ENCODE measurements at regions not wholly inside any gene's neighbourhood (a gene's known extent, or its start where the extent isn't known, plus 50 kb on each side); places are given as distances from the start of the nearest gene placed in this dataset.
"Not testable (repeated sequence)": the region's sequence is repeated elsewhere in the genome, so short reads cannot be mapped to it uniquely, and the experiment has no call there.

- DNase-seq (ENCODE audit: extremely low spot score): no peak
- ChIA-PET CTCF (no interaction called here), POLR2A (no interaction called here)
- no peak for TF ChIP-seq LEF1 (IDR thresholded peaks at IDR 0.05; ENCODE audit: borderline replicate concordance)
- TF ChIP-seq FOXM1 (IDR thresholded peaks at IDR 0.05; ENCODE audit: borderline replicate concordance): no peak
- TF ChIP-seq CTBP1 (IDR thresholded peaks at IDR 0.05; ENCODE audit: borderline replicate concordance): no peak
- TF ChIP-seq PKNOX1 (IDR thresholded peaks at IDR 0.05): no peak
- no peak for TF ChIP-seq TARDBP (IDR thresholded peaks at IDR 0.05)
These were observed 128.3 kb downstream of the BOD1 start for GRCh38 chr5:173488144-173488543.

GRCh38 chr5:173487300-173487699, 129.2 kb downstream of the BOD1 start:
- POLR2A ChIA-PET: no interaction called here
- CTCF ChIA-PET: no interaction called here
- TF ChIP-seq ZNF384 (IDR thresholded peaks at IDR 0.05) (no peak), LEF1 (IDR thresholded peaks at IDR 0.05; ENCODE audit: borderline replicate concordance) (no peak), ARNT (IDR thresholded peaks at IDR 0.05) (no peak), FOXM1 (IDR thresholded peaks at IDR 0.05; ENCODE audit: borderline replicate concordance) (no peak), TARDBP (IDR thresholded peaks at IDR 0.05) (no peak), L3MBTL2 (conservative IDR thresholded peaks at IDR 0.05) (no peak), FOXA1 (IDR thresholded peaks at IDR 0.05) (no peak), BHLHE40 (IDR thresholded peaks at IDR 0.05; ENCODE audit: borderline replicate concordance) (no peak)
- no peak for DNase-seq (ENCODE audit: extremely low spot score)

GRCh38 chr5:173486355-173487225, 129.9 kb downstream of the BOD1 start:
- DNase-seq (ENCODE audit: extremely low spot score): no peak
- TF ChIP-seq FOXM1 (IDR thresholded peaks at IDR 0.05; ENCODE audit: borderline replicate concordance): no peak
- TF ChIP-seq NFRKB (IDR thresholded peaks at IDR 0.05): no peak
- TF ChIP-seq TARDBP (IDR thresholded peaks at IDR 0.05): no peak
- no peak for TF ChIP-seq L3MBTL2 (conservative IDR thresholded peaks at IDR 0.05)
- no peak for TF ChIP-seq CTBP1 (IDR thresholded peaks at IDR 0.05; ENCODE audit: borderline replicate concordance)
- CTCF ChIA-PET: no interaction called here
- POLR2A ChIA-PET: no interaction called here

GRCh38 chr5:173484569-173484968, 131.9 kb downstream of the BOD1 start:
- ChIA-PET POLR2A (no interaction called here), CTCF (no interaction called here)
- TF ChIP-seq SP1 (IDR thresholded peaks at IDR 0.05): no peak
- no peak for TF ChIP-seq ELF4 (IDR thresholded peaks at IDR 0.05)
- TF ChIP-seq SUZ12 (IDR thresholded peaks at IDR 0.05): no peak
- no peak for TF ChIP-seq BHLHE40 (IDR thresholded peaks at IDR 0.05; ENCODE audit: borderline replicate concordance)
- no peak for TF ChIP-seq NFRKB (IDR thresholded peaks at IDR 0.05)
- no peak for TF ChIP-seq HDGF (IDR thresholded peaks at IDR 0.05; ENCODE audit: borderline replicate concordance)
- TF ChIP-seq TARDBP (IDR thresholded peaks at IDR 0.05): no peak
- TF ChIP-seq LEF1 (IDR thresholded peaks at IDR 0.05; ENCODE audit: borderline replicate concordance): no peak
- TF ChIP-seq FOXA1 (IDR thresholded peaks at IDR 0.05): no peak
- no peak for TF ChIP-seq FOXM1 (IDR thresholded peaks at IDR 0.05; ENCODE audit: borderline replicate concordance)
- TF ChIP-seq L3MBTL2 (conservative IDR thresholded peaks at IDR 0.05): no peak
- TF ChIP-seq CTBP1 (IDR thresholded peaks at IDR 0.05; ENCODE audit: borderline replicate concordance): no peak
- no peak for TF ChIP-seq FOXK2 (IDR thresholded peaks at IDR 0.05)
- TF ChIP-seq PKNOX1 (IDR thresholded peaks at IDR 0.05): no peak
- no peak for TF ChIP-seq ARNT (IDR thresholded peaks at IDR 0.05)
- no peak for TF ChIP-seq ZNF384 (IDR thresholded peaks at IDR 0.05)
- no peak for DNase-seq (ENCODE audit: extremely low spot score)

- DNase-seq (ENCODE audit: extremely low spot score); CTCF ChIA-PET; POLR2A ChIA-PET: not testable (repeated sequence)
These were observed 132.9 kb downstream of the BOD1 start for GRCh38 chr5:173483599-173483998.

- ChIA-PET CTCF (no interaction called here), POLR2A (no interaction called here)
- no peak for DNase-seq (ENCODE audit: extremely low spot score)
- TF ChIP-seq TARDBP (IDR thresholded peaks at IDR 0.05): no peak
- no peak for TF ChIP-seq PKNOX1 (IDR thresholded peaks at IDR 0.05)
- no peak for TF ChIP-seq ELF4 (IDR thresholded peaks at IDR 0.05)
- TF ChIP-seq HDGF (IDR thresholded peaks at IDR 0.05; ENCODE audit: borderline replicate concordance): no peak
- no peak for TF ChIP-seq SUZ12 (IDR thresholded peaks at IDR 0.05)
- no peak for TF ChIP-seq NFRKB (IDR thresholded peaks at IDR 0.05)
- TF ChIP-seq L3MBTL2 (conservative IDR thresholded peaks at IDR 0.05): no peak
- no peak for TF ChIP-seq SP1 (IDR thresholded peaks at IDR 0.05)
- no peak for TF ChIP-seq CTBP1 (IDR thresholded peaks at IDR 0.05; ENCODE audit: borderline replicate concordance)
- TF ChIP-seq FOXM1 (IDR thresholded peaks at IDR 0.05; ENCODE audit: borderline replicate concordance): no peak
- no peak for TF ChIP-seq FOXA1 (IDR thresholded peaks at IDR 0.05)
- no peak for TF ChIP-seq BHLHE40 (IDR thresholded peaks at IDR 0.05; ENCODE audit: borderline replicate concordance)
- no peak for TF ChIP-seq ARNT (IDR thresholded peaks at IDR 0.05)
- TF ChIP-seq FOXK2 (IDR thresholded peaks at IDR 0.05): no peak
- TF ChIP-seq LEF1 (IDR thresholded peaks at IDR 0.05; ENCODE audit: borderline replicate concordance): no peak
These were observed 133.3 kb downstream of the BOD1 start for GRCh38 chr5:173483160-173483559.

GRCh38 chr5:173481821-173482220, 134.6 kb downstream of the BOD1 start:
- CTCF ChIA-PET: no interaction called here
- DNase-seq (ENCODE audit: extremely low spot score): no peak
- no peak for TF ChIP-seq ZNF384 (IDR thresholded peaks at IDR 0.05)
- no peak for TF ChIP-seq CTBP1 (IDR thresholded peaks at IDR 0.05; ENCODE audit: borderline replicate concordance)
- no peak for TF ChIP-seq FOXA1 (IDR thresholded peaks at IDR 0.05)
- no peak for TF ChIP-seq FOXM1 (IDR thresholded peaks at IDR 0.05; ENCODE audit: borderline replicate concordance)
- no peak for TF ChIP-seq HDGF (IDR thresholded peaks at IDR 0.05; ENCODE audit: borderline replicate concordance)
- no peak for TF ChIP-seq L3MBTL2 (conservative IDR thresholded peaks at IDR 0.05)
- no peak for TF ChIP-seq SUZ12 (IDR thresholded peaks at IDR 0.05)
- TF ChIP-seq NFRKB (IDR thresholded peaks at IDR 0.05): no peak
- TF ChIP-seq SP1 (IDR thresholded peaks at IDR 0.05): no peak
- TF ChIP-seq PKNOX1 (IDR thresholded peaks at IDR 0.05): no peak
- no peak for TF ChIP-seq FOXK2 (IDR thresholded peaks at IDR 0.05)
- TF ChIP-seq BHLHE40 (IDR thresholded peaks at IDR 0.05; ENCODE audit: borderline replicate concordance): no peak
- TF ChIP-seq TARDBP (IDR thresholded peaks at IDR 0.05): no peak
- no peak for TF ChIP-seq ELF4 (IDR thresholded peaks at IDR 0.05)
- TF ChIP-seq LEF1 (IDR thresholded peaks at IDR 0.05; ENCODE audit: borderline replicate concordance): no peak
- no peak for TF ChIP-seq ARNT (IDR thresholded peaks at IDR 0.05)
- POLR2A ChIA-PET: no interaction called here

Data from HEK293T (cell line).